CD4-positive, alpha-beta T cell (primary cell): ENCODE measurements at regions not wholly inside any gene's neighbourhood (a gene's known extent, or its start where the extent isn't known, plus 50 kb on each side); places are given as distances from the start of the nearest gene placed in this dataset.

Experiments used
- ATAC-seq: fragments of 200-7000 bp; cut with Tn5 transposase; one replicate; pipeline ENCODE4 v1.10.0; 2022; ENCODE audit warnings: mild to moderate bottlenecking; ENCODE audit not compliant: poor library complexity
- CTCF ChIA-PET: fragments of 350-600 bp; sonication (Branson Sonifier 250); formaldehyde crosslinking; loops from one replicate; lab custom pipeline; 2021; ENCODE audit warnings: antibody characterized with exemption, inconsistent platforms; lab: Charles Lee
- POLR2A ChIA-PET: fragments of 350-600 bp; sonication (Branson Sonifier 250); formaldehyde crosslinking; loops from one replicate; lab custom pipeline; 2021; ENCODE audit warnings: antibody characterized with exemption, inconsistent platforms; lab: Charles Lee
- DNase-seq, 14 experiments: peaks; one replicate each; pipeline ENCODE4 v3.0.0-alpha.2; 2013 to 2020; ENCODE audit warnings: mixed read lengths in 2 of 14
- H3K27ac ChIP-seq, 2 donors: one replicate each; pipeline versions ENCODE4 v1.5.1 to v1.7.0; 2013; ENCODE audit warnings: low read length in 2 of 2, low read depth in 1 of 2, mild to moderate bottlenecking in 1 of 2
- H3K27me3 ChIP-seq, 2 experiments: 1 replicate in 1 of 2; 2 replicates in 1 of 2; pipeline versions ENCODE4 v1.6.1 to v1.7.0; 2013; ENCODE audit warnings: low read length in 2 of 2, control low read depth in 1 of 2, mild to moderate bottlenecking in 1 of 2, moderate library complexity in 1 of 2; ENCODE audit not compliant: insufficient read depth in 2 of 2, control insufficient read depth in 1 of 2
- H3K36me3 ChIP-seq: one replicate; pipeline ENCODE4 v1.6.1; 2013; ENCODE audit warnings: low read length, control low read depth; ENCODE audit not compliant: insufficient read depth
- H3K4me1 ChIP-seq: one replicate; pipeline ENCODE4 v1.6.1; 2013; ENCODE audit warnings: low read length, control low read depth; ENCODE audit not compliant: insufficient read depth
- H3K4me3 ChIP-seq: one replicate; pipeline ENCODE4 v1.5.1; 2013; ENCODE audit warnings: mild to moderate bottlenecking, low read length, moderate library complexity
- H3K9me3 ChIP-seq, 2 experiments: 1 replicate in 1 of 2; 2 replicates in 1 of 2; pipeline versions ENCODE4 v1.6.1 to v1.7.0; 2013; ENCODE audit warnings: low read length in 2 of 2, mild to moderate bottlenecking in 2 of 2, control low read depth in 1 of 2, moderate library complexity in 1 of 2; ENCODE audit not compliant: control insufficient read depth in 1 of 2, insufficient read depth in 1 of 2
- H3K27ac Mint-ChIP-seq: one replicate; pipeline ENCODE4 v1.8.0; 2020; ENCODE audit warnings: mixed read lengths
- H3K27me3 Mint-ChIP-seq: one replicate; pipeline ENCODE4 v1.8.0; 2021; ENCODE audit warnings: mixed read lengths
- H3K36me3 Mint-ChIP-seq: one replicate; pipeline ENCODE4 v1.8.0; 2021; ENCODE audit warnings: low read depth, mixed read lengths
- H3K4me1 Mint-ChIP-seq: one replicate; pipeline ENCODE4 v1.8.0; 2021; ENCODE audit warnings: low read depth, mixed read lengths
- H3K4me3 Mint-ChIP-seq: one replicate; pipeline ENCODE4 v1.8.0; 2020; ENCODE audit warnings: mild to moderate bottlenecking, mixed read lengths
- H3K9me3 Mint-ChIP-seq: one replicate; pipeline ENCODE4 v1.8.0; 2020; ENCODE audit warnings: mixed read lengths
- CTCF ChIP-seq: fragments of 200-600 bp; IDR thresholded peaks from one replicate; pipeline ENCODE4 v1.8.0; 2022; ENCODE audit warnings: antibody characterized with exemption, mild to moderate bottlenecking
- intact Hi-C, 2 experiments: fragments of 100-400 bp; cut with DNase I in 1 of 2; cut with micrococcal nuclease in 1 of 2; formaldehyde crosslinking; loops; one replicate each; pipeline versions ENCODE4 v1.15.1 to v1.9.0; 2023 to 2025; cut with DNase I, micrococcal nuclease

GRCh38 chr7:114214466-114214865 lies 200.1 kb upstream of the FOXP2 start:
- Mint-ChIP-seq H3K4me3 (no peak overlapping the region), H3K27ac (no peak overlapping the region), H3K27me3 (no peaks in the 10 kb centered on the region), H3K9me3 (no peaks in the 10 kb centered on the region), H3K4me1 (no peaks in the 10 kb centered on the region), H3K36me3 (no peaks in the 10 kb centered on the region)
- Histone ChIP-seq H3K9me3 (peaks cover 0 to 4% of the 10 kb centered on the region in 2 experiments), H3K4me3 (no peak overlapping the region), H3K4me1 (no peaks in the 10 kb centered on the region), H3K36me3 (no peaks in the 10 kb centered on the region), H3K27me3 (no peaks in the 10 kb centered on the region), H3K27ac (no peak overlapping the region)
- TF ChIP-seq CTCF: no peak
- ChIA-PET CTCF (no interaction called here), POLR2A (no interaction called here)
- DNase-seq: no peak
- no peak for ATAC-seq
- intact Hi-C loops: no loop called here

DNA sequence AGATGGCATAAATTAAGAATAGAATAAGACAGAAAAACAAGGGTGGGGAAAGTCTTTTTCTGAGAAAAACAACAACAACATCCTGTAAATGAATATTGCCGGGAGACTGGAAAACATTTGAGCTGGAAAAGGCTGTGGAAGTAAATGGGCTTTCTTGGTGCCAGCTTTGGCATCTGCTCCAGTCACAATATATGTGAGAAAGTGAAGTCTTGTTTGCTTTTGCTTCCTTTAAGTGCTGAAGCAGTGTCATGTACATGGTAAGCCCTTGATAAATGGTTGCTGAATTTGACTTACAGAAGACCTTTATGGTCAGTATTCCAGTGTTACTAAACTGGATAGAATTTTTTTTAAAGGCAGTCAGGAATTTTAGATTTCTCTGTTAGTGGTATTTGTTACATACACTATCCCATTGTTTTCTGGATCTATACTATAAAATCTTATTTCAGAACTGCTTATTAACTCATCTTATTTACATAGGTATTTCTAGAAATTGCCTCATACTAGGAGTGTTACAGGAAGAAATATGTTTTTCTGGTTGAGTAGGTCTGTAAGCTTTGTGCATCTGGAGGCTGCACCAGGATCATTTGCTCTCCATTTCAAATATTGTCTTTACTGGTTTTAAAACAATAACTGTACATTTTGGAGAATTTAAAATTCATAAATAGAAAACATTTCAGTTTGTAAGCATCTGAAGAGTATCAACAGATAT lies 201.7 kb upstream of the FOXP2 start:
- Mint-ChIP-seq H3K36me3 (no peaks in the 10 kb centered on the region), H3K27me3 (no peaks in the 10 kb centered on the region), H3K27ac (no peak overlapping the region), H3K9me3 (no peaks in the 10 kb centered on the region), H3K4me1 (no peaks in the 10 kb centered on the region), H3K4me3 (no peak overlapping the region)
- Histone ChIP-seq H3K4me3 (no peak overlapping the region), H3K36me3 (no peaks in the 10 kb centered on the region), H3K4me1 (no peaks in the 10 kb centered on the region), H3K27me3 (no peaks in the 10 kb centered on the region), H3K27ac (no peak overlapping the region), H3K9me3 (peaks cover 0 to 4% of the 10 kb centered on the region in 2 experiments)
- POLR2A ChIA-PET: no interaction called here
- TF ChIP-seq CTCF: no peak
- intact Hi-C loops: no loop called here
- ATAC-seq (no peak), DNase-seq (no peak)
- CTCF ChIA-PET: no interaction called here

- ChIA-PET CTCF (no interaction called here), POLR2A (no interaction called here)
- H3K9me3 ChIP-seq: peaks cover 0 to 4% of the 10 kb centered on the region in 2 experiments
- no peaks in the 10 kb centered on the region for H3K27me3 Mint-ChIP-seq
- H3K27ac ChIP-seq: no peak overlapping the region
- H3K27me3 ChIP-seq: no peaks in the 10 kb centered on the region
- H3K36me3 ChIP-seq: no peaks in the 10 kb centered on the region
- no peak overlapping the region for H3K27ac Mint-ChIP-seq
- H3K9me3 Mint-ChIP-seq: no peaks in the 10 kb centered on the region
- no peak for ATAC-seq
- no peaks in the 10 kb centered on the region for H3K36me3 Mint-ChIP-seq
- H3K4me1 Mint-ChIP-seq: no peaks in the 10 kb centered on the region
- DNase-seq: no peak
- H3K4me3 Mint-ChIP-seq: no peak overlapping the region
- H3K4me1 ChIP-seq: no peaks in the 10 kb centered on the region
- intact Hi-C loops: no loop called here
- TF ChIP-seq CTCF: no peak
- H3K4me3 ChIP-seq: no peak overlapping the region
These were observed 204.6 kb upstream of the FOXP2 start for GRCh38 chr7:114209968-114210367.
